GM12878 (cell line): ENCODE measurements at regions not wholly inside any gene's neighbourhood (a gene's known extent, or its start where the extent isn't known, plus 50 kb on each side); places are given as distances from the start of the nearest gene placed in this dataset.

Experiments used
- ATF3 ChIP-seq: IDR thresholded peaks from 2 replicates; pipeline ENCODE4 v1.6.1; 2011; ENCODE audit warnings: low read depth, mild to moderate bottlenecking, low read length, moderate library complexity, borderline replicate concordance; ENCODE audit errors: extremely low read depth
- BCL11A ChIP-seq: IDR thresholded peaks from 2 replicates; pipeline ENCODE4 v1.6.1; 2011; ENCODE audit warnings: low read depth, low read length
- CTCF ChIP-seq, 3 experiments: IDR thresholded peaks in 2 of 3; conservative IDR thresholded peaks in 1 of 3; 2 replicates each; pipeline ENCODE4 v1.5.1; 2011; ENCODE audit warnings: low read depth in 3 of 3, low read length in 3 of 3, mild to moderate bottlenecking in 3 of 3, control low read depth in 2 of 3, moderate library complexity in 2 of 3, inconsistent platforms in 1 of 3, mixed read lengths in 1 of 3; ENCODE audit not compliant: control insufficient read depth in 2 of 3, insufficient read depth in 1 of 3; ENCODE audit errors: extremely low read depth in 1 of 3
- EP300 ChIP-seq, 2 experiments: fragments of 150-350 bp in 1 of 2; IDR thresholded peaks; 2 replicates each; pipeline ENCODE4 v1.6.1; 2011 to 2012; ENCODE audit warnings: low read depth in 2 of 2, low read length in 2 of 2, borderline replicate concordance in 1 of 2, improper control_type of control experiment in 1 of 2, inconsistent platforms in 1 of 2; ENCODE audit not compliant: control insufficient read depth in 1 of 2
- HDAC2 ChIP-seq: fragments of 200-600 bp; sonication (generic); IDR thresholded peaks from 2 replicates; pipeline ENCODE4 v1.6.1; 2017
- MYC ChIP-seq: IDR thresholded peaks from 2 replicates; pipeline ENCODE4 v1.6.1; 2011; ENCODE audit warnings: mild to moderate bottlenecking, low read length, moderate library complexity, inconsistent platforms; ENCODE audit not compliant: insufficient read depth, insufficient replicate concordance, insufficient read length, severe bottlenecking
- NR2F1 ChIP-seq: fragments of 450-650 bp; conservative IDR thresholded peaks from 2 replicates; pipeline ENCODE4 v1.6.1; 2017; ENCODE audit warnings: mild to moderate bottlenecking
- RAD21 ChIP-seq: IDR thresholded peaks from 2 replicates; pipeline ENCODE4 v1.6.1; 2011; ENCODE audit warnings: mild to moderate bottlenecking, low read depth, low read length, moderate library complexity; ENCODE audit not compliant: insufficient read depth
- RBBP5 ChIP-seq: fragments of 200-600 bp; sonication (generic); conservative IDR thresholded peaks from 2 replicates; pipeline ENCODE4 v1.6.1; 2016
- SIN3A ChIP-seq: IDR thresholded peaks from 2 replicates; pipeline ENCODE4 v1.6.1; 2012; ENCODE audit warnings: low read depth, low read length, improper control_type of control experiment
- SMC3 ChIP-seq: IDR thresholded peaks from 2 replicates; pipeline ENCODE4 v1.6.1; 2011; ENCODE audit warnings: low read length, improper control_type of control experiment, borderline replicate concordance
- SREBF2 ChIP-seq: IDR thresholded peaks from 2 replicates; pipeline ENCODE4 v1.6.1; 2012; ENCODE audit warnings: mild to moderate bottlenecking, low read length
- ZNF274 ChIP-seq: IDR thresholded peaks from one replicate; pipeline ENCODE4 v1.8.0; 2011; ENCODE audit not compliant: insufficient read length, insufficient read depth
- TF ChIP-seq, protein P1 (sequence below): fragments of 450-650 bp; formaldehyde crosslinking; IDR thresholded peaks from 2 replicates; pipeline ENCODE4 v1.5.0; 2022; ENCODE audit warnings: mild to moderate bottlenecking, missing genetic modification characterization

- TF ChIP-seq CTCF (IDR thresholded peaks at IDR 0.05 in 2 of 3, conservative IDR thresholded peaks at IDR 0.05 in 1 of 3; ENCODE audit: control insufficient read depth in 2 of 3, extremely low read depth in 1 of 3, insufficient read depth in 1 of 3, low read depth in 3 of 3, low read length in 3 of 3), result no peak
- TF ChIP-seq EP300 (IDR thresholded peaks at IDR 0.05; ENCODE audit: borderline replicate concordance in 1 of 2, control insufficient read depth in 1 of 2, low read depth in 2 of 2, low read length in 2 of 2), result no peak
- TF ChIP-seq NR2F1, result no peak
- TF ChIP-seq SMC3, result no peak
- TF ChIP-seq, protein P1, sequence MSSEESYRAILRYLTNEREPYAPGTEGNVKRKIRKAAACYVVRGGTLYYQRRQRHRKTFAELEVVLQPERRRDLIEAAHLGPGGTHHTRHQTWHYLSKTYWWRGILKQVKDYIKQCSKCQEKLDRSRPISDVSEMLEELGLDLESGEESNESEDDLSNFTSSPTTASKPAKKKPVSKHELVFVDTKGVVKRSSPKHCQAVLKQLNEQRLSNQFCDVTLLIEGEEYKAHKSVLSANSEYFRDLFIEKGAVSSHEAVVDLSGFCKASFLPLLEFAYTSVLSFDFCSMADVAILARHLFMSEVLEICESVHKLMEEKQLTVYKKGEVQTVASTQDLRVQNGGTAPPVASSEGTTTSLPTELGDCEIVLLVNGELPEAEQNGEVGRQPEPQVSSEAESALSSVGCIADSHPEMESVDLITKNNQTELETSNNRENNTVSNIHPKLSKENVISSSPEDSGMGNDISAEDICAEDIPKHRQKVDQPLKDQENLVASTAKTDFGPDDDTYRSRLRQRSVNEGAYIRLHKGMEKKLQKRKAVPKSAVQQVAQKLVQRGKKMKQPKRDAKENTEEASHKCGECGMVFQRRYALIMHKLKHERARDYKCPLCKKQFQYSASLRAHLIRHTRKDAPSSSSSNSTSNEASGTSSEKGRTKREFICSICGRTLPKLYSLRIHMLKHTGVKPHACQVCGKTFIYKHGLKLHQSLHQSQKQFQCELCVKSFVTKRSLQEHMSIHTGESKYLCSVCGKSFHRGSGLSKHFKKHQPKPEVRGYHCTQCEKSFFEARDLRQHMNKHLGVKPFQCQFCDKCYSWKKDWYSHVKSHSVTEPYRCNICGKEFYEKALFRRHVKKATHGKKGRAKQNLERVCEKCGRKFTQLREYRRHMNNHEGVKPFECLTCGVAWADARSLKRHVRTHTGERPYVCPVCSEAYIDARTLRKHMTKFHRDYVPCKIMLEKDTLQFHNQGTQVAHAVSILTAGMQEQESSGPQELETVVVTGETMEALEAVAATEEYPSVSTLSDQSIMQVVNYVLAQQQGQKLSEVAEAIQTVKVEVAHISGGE (CRISPR knock-in tag), result no peak
- no peak for TF ChIP-seq HDAC2
- no peak for TF ChIP-seq RBBP5
- TF ChIP-seq RAD21, result no peak
- no peak for TF ChIP-seq MYC
- no peak for TF ChIP-seq SREBF2
- TF ChIP-seq ATF3, result no peak
- no peak for TF ChIP-seq BCL11A
- no peak for TF ChIP-seq SIN3A
- no peak for TF ChIP-seq ZNF274
These were observed 156.1 kb upstream of the SMLR1 start for GRCh38 chr6:130671119-130671518.
